ENCODE measurements at regions not wholly inside any gene's neighbourhood (a gene's known extent, or its start where the extent isn't known, plus 50 kb on each side); places are given as distances from the start of the nearest gene placed in this dataset.
"Not testable (repeated sequence)": the region's sequence is repeated elsewhere in the genome, so short reads cannot be mapped to it uniquely, and the experiment has no call there.

DNA sequence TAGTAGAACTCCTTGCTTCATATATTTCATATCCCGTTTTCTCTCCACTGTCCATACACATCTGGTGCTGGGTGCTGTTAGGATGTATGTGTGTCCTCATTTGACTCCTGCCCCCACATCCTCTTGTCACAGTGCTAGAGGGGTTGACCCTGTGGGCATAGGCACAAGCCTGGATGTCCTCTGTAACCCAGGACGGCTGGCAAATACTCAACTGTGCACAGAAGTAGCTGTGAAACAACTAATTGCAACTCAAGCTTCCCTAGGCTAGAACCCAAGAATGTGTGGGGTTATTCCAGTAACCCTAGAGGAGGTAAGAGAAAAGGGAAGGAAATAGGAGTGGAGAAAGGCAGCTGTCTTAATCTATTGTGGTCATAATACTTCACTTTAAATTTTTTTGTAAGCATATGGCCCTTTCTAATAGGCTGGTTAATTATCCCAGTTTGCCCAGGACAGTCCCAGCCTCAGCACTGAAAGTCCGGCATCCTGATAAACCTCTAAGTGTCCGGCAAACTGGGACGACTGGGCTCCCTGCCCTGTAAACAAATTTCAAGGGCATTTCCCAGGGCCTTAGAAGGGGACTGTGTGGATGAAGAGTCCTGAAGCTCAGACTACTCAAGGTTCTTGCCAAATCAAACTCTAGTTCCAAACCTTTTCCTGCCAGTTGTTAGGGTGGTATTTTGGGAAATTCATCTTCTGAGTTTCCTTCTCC, 283.2 kb upstream of the CELF2 start:
- DNase-seq (ENCODE audit: low read depth in 2 of 2), result no peak

DNA sequence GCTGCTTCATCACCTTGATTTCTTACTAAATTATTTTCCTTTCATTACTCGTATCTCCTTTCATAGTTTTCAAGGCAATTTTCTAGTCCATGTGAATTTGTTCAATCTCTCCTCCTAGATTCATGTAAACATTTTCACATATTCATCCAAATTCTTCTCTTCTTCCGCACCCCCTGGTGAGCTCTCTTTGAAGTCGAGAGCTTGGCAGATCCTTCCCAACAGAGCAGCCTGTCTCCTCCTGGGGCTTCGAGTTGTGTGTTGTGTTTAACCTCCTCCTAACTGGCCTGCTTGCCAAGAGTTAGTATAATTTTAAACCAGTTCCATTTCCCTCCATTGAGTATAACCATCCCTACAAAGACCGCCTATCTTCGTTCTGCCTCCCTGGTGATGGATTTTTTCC, 272.4 kb upstream of the CELF2 start:
- no peak for DNase-seq (ENCODE audit: low read depth in 2 of 2)

DNA sequence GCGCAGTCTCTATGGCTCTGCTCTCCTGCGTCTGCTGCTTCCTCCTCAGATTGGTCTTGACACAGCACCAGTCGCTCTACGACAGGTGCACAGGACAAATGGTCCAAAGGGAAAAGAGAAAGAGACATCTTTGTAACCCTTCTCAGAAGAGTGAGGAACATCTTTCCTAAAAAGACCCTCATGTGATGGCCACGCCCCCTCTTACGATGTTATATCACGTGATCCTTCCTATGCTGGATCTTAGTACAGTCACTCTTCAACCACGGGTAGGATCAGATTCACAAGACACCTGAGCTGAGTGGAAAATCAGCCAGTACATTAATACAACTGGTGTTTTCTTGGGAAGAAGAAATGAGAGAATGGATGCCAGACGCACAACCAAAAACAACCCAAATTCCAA, 262.2 kb upstream of the CELF2 start:
- DNase-seq (ENCODE audit: low read depth in 2 of 2), result no peak

DNA sequence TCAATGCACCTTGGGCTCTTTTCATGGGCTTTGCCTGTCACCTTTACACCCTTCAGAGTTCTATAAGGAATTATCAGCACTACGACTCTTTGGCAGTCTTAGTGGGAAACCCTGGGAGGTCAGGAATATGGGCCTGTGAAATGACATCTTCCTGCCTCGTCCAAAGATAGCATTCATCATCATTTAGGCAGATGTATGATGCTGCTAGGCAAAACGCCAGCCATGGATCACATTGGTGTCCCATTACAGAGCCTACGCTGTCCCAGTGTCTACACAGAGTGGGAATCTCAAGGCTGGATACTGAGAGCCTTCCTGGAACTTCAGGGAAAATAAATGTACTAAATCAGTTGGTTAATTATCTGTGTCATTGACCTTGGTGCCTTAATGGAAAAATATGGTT, 259.4 kb upstream of the CELF2 start:
- no peak for DNase-seq (ENCODE audit: low read depth in 2 of 2)

DNA sequence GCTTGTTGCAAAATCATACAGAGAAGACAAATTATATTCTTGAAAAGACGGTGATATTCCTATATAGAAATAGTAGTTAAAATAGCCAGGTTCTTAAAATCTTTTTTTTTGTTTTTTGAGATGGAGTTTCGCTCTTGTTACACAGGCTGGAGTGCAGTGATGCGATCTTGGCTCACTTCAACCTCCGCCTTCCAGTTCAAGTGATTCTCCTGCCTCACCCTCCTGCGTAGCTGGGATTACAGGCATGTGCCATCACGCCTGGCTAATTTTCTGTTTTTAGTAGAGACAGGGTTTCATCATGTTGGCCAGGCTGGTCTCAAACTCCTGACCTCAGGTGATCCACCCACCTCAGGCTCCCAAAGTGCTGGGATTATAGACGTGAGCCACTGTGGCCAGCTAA, 257.9 kb upstream of the CELF2 start:
- not testable (repeated sequence) for DNase-seq (ENCODE audit: low read depth in 2 of 2)

DNA sequence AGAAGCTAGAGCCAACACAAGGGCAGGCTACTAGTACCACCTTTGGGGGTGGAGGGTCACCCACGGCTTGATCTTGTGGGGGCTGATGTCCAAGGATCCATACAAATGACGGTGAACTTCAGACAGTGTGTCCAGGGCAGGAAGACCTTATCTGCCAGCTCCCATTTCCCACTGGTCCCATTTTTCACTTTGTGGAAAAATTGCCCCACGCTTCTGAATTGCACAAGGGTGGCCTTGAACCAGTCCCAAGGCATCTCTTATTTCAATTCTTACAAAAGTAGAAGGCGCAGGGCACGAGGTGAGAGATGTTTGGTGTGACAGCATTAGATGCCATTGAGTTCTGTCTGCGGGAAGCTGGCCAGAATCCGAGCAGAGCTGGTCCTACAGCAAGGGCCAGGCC, 252.7 kb upstream of the CELF2 start:
- DNase-seq (ENCODE audit: low read depth in 2 of 2), result no peak

DNA sequence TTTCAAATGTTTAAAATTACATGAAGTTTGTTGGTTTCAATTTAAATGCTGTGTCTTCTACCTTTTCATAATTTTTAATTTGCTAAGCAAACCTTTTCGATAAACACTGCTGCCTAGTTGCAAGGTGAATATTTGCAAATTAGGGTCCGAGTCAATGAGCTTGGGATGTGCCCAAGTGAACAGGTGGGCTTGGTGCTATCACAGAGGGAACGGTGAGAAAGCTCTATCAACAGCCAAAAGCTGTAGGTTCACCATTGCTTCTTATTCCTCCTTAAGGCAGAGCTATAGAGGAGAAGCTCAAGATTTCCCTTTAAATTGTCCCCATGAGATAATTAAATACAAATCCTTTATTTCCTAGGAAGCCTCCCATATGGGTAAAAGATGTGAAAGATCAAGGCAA, 245.3 kb upstream of the CELF2 start:
- DNase-seq (ENCODE audit: low read depth in 2 of 2), result no peak

DNA sequence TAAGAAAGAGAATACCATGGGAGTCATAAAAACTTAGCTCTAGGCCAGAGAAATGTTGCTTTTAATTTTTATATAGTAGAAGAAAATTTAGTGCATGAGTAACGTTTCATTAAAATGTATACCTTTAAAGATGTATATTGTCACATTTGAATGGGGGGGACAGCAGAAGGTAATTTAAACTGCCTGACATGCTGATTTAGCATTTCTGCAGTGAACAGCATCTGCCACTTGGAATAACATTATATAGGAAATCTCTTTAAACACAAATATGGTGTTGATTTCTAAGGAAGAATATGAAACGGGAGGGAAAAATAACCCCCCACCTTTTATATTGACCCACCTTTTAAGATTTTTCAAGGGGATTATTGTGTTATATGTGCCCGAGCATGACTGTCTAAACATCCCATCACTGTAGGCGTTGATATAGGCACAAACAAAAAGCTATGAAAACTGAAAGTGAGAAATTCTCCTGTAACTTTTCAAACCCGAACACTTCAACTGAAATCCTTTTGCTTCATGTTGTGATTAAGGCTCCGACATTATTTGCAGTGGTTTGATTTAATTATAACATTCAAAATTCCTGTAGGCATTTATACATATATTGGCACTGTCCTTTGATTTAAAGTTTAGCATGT, 244.7 kb upstream of the CELF2 start:
- DNase-seq (ENCODE audit: low read depth in 2 of 2), result no peak

DNA sequence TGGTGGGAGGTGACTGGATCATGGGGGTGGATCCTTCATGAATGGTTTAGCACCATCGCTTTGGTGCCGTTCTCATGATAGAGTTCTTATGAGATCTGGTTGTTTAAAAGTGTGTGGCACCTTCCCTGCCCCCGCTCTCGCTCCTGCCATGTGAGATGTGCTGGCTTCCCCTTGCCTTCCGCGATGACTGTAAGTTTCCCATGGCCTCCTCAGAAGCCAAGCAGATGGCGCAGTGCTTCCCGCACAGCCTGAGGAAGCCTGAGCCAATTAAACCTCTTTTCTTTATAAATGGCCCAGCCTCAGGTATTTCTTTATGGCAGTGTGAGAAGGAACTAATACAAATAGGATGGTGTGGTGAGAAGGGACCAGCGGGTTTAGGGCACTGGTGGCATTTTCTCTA, 243.3 kb upstream of the CELF2 start:
- no peak for DNase-seq (ENCODE audit: low read depth in 2 of 2)

DNA sequence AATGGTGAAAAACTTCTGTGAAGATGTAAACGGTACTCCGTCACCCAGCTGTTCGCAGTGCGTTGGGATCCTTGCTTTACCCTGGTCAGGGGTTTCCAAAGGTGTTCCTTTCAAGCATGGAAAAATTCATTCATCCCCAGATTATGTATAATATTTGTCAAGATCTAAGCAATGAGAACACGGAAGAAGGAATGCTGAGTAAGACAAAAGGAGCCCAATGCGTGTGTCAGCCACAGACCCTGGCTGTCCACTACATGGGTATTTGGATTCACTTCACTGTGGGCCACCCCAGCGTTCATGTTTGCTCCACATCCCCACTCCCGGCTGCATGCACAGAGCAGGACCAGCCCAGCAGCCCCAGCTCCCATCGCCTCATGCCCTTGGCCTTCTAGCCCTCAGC, 241.3 kb upstream of the CELF2 start:
- DNase-seq (ENCODE audit: low read depth in 2 of 2), result no peak

DNA sequence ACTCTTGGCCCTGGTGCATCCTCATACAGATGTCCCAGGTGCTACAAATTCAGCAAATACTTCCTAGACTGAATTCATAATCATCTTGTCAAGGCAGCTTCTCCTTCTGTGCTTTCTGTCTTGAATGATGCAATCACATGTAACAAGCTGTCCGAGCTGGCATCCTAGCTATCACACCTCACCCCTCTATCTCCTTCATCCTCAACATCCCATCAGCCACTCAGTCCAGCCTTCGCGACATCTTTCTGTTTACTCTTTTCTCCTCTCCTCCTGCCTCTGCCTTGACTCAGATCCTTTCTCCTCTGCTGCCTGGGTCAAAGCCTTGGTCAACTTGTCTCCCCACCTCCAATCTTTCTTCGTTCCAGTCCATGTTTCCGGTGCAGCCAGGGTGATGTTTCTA, 240.4 kb upstream of the CELF2 start:
- no peak for DNase-seq (ENCODE audit: low read depth in 2 of 2)

DNA sequence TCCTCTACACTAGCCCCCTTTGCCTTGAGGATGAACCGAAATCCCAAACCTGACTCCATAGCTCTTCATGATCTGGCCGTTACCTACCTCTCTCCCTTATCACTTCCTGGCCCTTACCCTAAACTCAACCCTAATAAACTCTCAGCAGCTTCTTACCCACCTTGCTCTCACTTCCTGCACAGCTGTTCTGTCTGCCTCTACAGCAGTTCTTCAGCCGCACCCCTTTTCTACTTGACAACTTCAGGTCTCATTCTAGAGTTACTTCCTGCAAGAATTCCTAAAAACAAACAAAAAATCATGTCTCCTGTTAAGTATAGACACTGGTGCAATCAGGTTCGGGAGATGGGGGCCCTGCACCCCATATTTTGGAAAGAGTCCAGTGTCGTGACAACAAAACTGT, 239.9 kb upstream of the CELF2 start:
- no peak for DNase-seq (ENCODE audit: low read depth in 2 of 2)

DNA sequence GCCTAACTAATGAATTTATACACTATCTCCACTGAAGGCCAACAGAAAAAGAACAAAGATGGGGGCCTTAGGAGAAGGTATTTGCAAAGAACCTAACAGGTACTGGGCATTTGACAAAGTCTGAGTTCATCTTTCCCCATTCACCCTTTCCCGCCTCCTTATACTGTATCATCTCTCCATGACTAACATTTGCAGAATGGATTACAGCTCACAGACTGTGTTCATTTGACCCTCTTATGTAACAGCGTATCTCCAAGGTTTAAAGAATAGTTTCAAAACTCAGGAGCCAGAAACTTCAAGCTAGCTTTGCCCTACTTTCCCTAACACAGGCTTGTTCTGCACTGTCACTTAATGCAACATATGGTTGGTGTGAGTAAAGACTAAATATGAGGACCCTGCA, 238.7 kb upstream of the CELF2 start:
- no peak for DNase-seq (ENCODE audit: low read depth in 2 of 2)

DNA sequence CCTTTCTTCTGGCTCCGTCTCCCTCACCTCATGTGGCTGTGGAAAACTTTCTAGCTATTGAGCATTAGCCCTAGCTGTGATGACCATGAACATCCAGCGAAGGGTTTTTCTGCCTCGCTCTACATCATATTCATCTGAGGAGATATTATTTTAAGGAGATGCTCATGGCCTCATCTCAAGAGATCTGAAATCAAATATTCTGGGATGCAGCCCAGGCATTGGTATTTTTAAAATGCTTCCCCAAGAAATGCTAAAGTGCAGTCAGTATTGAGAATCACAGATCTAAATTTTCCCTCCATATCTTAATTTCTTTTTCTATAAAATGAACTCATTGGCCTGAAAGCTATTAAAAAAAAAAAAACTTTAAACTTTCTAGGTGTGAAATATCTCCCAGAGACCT, 238.2 kb upstream of the CELF2 start:
- DNase-seq (ENCODE audit: low read depth in 2 of 2), result no peak

DNA sequence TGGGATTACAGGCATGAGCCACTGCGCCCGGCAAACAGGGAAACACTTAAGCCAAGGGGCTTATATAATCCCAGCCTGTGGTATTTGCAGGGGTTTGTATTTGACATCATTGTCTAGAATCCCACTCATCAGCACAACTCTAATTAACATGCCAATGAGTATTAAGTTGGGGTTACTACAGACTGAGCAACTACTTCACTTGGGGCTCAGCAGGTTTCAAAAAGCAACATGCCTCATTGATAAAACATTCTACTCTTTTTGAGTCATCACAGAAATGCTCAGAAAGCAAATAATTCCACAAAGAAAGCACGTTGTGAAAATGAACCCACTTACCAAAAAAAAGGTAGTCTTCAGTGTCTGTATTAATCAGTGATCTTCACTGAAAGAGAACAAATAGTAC, 236.9 kb upstream of the CELF2 start:
- DNase-seq (ENCODE audit: low read depth in 2 of 2), result no peak

DNA sequence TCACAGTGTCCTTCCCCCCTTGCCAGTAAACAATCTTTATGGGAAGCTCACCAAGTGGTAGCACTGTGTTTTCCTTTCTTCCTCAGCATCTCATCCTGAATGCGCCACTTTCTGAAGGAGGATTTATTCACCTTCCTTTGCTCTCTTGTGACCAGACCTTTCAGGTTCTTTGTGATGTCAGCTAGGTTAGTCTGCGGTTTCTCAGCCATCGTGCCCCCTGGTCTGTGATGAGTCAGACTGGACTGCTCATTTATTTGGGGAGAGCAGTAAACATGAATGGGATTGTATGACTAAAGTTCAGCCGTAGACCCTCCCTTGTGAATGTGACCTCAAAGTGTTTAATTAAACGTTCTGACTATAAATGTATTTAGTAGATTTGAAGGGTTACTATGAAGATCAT, 235.1 kb upstream of the CELF2 start:
- peak in 1 of 2 donors; percentile 49 for DNase-seq (ENCODE audit: low read depth in 2 of 2)

DNA sequence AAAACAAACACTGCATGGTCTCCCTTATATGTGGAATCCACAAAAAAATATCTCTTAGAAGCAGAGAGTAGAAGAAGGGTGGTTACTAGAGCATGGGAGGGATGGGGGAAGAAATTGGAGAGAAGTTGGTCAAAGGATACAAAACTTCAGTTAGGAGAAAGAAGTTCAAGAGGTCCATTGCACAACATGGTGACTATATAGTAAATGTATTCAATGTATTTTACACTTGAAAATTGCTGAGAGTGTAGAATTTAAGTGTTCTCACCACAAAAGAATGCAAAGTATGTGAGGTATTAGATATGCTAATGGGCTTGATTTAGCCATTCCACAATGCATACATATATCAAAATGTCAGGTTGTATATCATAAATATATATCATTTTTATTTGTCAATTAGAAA, 232.0 kb upstream of the CELF2 start:
- DNase-seq (ENCODE audit: low read depth in 2 of 2), result peak; percentile 50 to 51

DNA sequence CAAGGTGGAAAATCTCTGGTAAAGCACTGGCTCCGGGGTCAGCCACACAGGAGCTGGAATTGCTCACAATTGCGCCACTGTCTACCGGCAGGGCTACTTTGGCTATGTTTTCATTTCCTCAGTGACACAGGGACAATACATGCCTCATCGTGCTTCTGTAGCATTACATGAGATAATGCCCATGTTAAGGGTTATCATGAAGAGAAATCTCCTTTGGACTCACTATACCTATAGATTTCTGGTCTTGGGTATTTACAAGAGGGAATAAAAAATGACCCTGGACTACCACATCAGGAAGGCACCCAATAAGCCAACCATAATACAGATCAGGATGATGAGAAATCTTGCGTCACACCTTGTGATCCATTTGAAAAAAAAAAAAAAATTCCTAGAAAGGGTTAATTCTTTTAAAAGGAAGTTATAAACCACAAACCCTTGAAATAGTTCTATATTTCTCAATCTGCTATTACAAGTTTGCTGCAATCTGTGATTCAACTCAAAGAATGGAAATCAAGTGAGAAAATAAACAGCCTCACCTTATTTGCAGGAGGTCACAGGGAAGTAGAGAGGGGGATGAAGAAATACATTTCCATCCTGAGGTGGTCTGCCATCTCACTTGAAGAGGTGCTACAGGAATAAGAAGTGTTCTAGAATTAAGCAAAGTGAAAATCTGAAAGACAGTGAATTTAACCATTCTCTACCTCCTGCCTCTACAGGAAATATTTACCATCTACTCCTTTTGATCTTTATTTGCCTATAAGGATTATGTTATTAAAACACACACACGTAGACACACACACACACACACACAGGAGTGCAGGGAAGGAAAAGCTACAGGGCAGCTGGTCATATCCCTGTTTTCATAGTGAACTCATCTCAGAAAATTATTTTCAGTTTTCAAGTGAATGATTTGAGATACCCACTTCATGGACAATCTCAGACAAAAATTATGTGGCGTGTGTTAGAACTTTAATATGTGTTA, 231.3 kb upstream of the CELF2 start:
- DNase-seq (ENCODE audit: low read depth in 2 of 2), result peak; percentile 49 to 56

DNA sequence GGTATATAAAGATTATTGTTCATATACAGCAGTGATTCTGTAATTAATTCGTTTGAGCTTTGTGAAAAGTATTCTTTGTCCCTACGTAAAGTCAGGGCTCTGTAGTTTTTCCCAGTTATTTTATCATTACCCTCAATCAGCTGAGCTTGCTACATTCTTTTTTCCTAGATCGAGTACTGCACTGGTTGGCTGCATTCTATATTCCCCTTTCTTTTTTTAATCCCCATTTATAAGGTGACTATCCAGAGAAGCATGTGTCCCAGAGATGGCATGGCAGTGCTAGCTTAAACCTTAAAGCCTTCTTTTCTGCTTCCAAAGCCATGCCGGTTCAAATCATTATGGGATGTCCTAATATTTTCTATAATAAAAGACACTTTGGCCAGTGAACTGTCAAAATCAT, 230.1 kb upstream of the CELF2 start:
- DNase-seq (ENCODE audit: low read depth in 2 of 2), result no peak

DNA sequence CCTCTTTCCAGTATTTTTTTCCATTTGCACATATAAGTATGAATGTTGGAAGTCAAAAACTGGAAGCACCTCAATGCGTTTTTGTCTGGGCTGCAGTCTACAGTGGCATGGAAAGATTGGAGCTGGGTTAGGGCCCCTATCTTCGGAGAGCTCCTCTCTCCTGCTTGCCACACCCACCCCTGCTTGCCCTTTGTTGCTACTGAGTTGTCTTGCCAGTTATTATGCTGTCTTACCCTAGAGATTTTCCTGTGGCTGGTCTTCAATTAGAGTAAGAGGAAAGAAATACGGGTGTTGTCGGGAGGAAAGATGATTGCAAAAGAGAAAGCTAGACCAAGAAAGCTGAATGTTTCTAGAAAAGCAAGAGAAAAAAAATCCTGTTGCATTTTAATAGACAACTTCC, 228.9 kb upstream of the CELF2 start:
- DNase-seq (ENCODE audit: low read depth in 2 of 2), result no peak

DNA sequence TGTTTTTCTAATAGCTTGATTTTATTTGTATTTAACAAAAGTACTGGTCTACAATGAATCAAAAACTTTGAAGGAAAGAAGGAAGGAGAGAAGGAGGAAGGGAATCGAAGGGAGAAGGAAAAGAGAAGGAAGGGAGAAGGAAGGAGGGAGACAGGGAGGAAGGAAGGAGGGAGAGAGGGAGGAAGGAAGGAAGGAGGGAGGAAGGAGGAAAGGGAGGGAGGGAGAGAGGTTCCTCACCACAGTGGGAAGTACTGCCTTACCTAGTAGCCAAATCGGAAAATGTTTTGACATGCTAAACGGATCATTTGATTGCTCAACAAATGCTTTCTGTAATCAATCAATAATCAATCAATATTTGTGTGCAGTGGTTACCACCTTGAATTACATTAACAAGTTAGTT, 225.8 kb upstream of the CELF2 start:
- DNase-seq (ENCODE audit: low read depth in 2 of 2), result no peak

DNA sequence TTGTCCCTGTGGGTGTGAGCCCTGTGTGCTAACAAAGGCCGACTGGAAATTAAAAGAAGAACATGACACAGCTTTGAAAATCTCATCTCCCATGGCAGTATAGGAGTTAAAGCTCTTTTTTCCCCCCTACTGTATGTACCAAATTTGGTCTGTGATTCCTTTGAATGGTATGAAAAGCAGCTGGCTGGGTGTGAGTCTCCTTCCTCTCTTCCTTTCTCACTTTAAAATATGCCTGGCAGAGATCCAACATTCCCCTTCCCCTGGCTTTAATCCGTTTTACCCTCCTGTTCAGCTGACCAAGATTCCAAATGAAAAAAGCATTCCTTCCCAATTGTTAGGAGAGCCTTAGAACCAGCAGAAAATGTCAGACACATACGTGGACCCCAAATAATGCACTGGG, 225.0 kb upstream of the CELF2 start:
- peak; percentile 65 to 89 for DNase-seq (ENCODE audit: low read depth in 2 of 2)

DNA sequence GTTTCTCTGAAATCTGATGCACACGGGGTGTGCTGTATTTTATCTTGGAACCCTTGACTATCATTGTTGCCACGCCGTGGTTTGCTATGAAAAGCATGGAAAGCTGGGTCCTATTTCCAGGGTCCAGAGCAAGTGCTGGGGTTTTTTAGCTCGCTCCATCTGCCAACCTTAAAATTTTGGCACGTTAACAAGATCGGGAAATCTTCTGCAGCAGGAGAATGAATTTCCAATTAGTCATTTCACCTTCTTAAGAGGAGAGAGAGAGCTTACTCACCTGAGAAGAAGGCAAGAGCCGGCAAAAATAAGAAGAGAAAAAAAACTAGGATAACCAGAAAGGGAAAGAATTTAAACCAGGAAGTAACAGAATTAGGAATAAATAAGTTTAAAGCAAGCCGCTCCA, 223.6 kb upstream of the CELF2 start:
- no peak for DNase-seq (ENCODE audit: low read depth in 2 of 2)
